GF-D8 (cell line): ENCODE measurements at regions not wholly inside any gene's neighbourhood (a gene's known extent, or its start where the extent isn't known, plus 50 kb on each side); places are given as distances from the start of the nearest gene placed in this dataset.

Experiments used
- DNase-seq: peaks from one replicate; lab custom pipeline; 2025; lab: John Stamatoyannopoulos, UW

DNA sequence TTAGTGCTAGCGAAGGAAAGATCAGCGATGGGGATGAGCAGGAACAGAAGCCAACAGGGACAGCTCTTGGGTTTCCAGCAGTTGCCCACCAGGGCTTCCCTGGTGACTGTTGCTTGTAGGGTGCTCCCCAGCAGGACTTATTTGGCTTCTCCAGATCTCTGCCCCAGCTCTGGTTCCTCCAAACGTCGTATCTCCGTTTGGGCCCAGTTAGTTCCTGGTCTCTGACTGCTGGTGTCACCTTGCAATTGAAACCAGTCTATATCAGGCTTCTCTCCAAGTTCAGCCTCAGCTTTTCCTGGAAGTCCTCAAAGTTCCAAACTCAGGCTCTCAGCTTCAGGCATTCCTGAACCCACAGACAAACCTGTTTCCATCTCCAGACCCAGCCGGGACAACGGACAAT lies 70.8 kb upstream of the NXT1 start:
- DNase-seq, result no peak

DNA sequence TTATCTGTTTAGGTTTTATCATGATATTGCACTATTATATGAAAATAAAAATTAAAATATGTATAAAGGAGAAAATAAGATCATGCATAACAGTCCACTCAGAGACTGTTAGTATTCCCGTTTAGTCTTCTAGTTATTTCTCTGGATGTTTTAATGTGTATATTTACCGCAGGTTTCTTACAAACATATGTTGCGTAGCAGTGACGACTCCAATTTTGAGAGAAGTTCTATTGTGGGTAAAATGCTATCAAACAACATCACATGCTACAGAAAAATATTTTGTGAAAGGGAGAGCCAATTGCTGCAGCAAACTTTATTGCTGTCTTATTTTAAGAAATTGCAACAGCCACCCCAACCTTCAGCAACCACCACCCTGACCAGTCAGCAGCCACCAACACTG lies 72.4 kb upstream of the NXT1 start:
- DNase-seq, result no peak

DNA sequence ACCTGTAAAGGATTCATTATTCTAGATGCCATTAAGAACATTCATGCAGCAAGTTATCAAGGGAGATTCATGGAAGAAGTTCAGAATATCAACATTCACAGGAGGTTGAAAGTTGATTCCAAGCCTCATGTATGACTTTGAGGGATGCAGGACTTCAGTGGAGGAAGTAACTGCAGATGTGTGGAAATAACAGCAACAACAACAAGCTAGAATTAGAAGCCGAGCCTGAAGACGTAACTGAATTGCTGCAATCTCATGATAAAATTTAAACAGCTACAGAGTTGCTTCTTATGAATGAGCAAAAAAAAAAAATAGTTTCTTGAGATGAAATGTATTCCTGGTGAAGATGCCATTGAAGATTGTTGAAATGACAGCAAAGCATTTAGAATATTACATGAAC lies 73.3 kb upstream of the NXT1 start:
- DNase-seq, result no peak

DNA sequence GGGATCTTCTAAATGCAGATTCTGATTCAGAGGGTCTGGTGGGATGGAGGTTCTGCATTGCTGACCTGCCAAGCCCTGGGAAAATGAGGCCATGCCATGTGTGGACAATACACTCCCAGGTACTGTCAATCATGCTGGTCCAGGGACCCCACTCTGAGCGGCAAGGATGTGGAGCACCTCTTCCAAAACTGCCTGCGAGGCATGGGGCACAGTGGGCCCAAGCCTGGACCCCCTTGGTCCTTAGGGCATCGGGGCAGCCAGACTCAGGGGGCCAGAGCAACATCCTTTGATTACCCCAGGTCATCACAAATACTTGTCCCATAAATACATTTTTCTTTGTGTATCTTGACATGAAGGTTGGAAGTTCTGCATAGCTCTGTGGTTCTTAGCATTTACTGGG lies 76.8 kb upstream of the NXT1 start:
- DNase-seq, result no peak

DNA sequence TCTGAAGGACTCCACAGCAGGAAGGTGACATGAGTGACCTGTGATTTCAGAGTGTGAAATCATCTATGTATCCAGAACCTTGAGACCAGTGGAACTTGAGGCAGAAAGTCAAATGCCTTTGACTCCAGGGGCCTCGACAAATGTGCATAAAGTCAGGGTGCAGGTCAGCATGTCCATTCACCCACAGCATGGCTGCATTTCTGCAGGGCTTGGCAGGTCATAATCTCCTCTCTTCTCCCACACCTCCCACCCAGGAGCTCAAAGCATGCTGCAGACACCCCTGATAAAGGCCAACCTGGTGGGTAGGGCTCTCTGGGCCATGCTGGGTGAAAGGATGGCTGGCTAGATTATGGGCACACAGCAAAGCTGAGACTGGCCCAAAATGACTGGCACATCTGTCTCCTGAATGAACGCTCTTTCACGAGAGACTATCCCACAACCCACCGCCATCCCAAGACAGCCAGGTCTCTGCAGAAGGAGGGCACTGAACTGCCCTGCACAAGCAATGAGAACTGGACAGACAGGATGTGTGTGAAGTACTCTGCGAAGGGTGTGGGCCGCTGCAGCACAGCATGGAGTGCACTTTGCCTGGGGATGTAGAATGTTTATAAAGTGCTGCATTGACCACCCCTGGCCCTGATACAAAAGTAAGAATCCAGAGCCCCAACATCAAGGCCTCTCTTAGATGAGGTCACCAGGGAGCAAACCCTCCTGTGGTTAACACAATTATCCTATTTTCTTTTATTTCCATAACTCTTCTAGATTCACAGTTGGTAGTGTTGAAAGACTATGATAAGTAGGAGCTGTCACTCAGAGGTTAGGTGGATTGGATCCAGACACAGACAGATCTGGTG lies 78.2 kb upstream of the NXT1 start:
- no peak for DNase-seq

DNA sequence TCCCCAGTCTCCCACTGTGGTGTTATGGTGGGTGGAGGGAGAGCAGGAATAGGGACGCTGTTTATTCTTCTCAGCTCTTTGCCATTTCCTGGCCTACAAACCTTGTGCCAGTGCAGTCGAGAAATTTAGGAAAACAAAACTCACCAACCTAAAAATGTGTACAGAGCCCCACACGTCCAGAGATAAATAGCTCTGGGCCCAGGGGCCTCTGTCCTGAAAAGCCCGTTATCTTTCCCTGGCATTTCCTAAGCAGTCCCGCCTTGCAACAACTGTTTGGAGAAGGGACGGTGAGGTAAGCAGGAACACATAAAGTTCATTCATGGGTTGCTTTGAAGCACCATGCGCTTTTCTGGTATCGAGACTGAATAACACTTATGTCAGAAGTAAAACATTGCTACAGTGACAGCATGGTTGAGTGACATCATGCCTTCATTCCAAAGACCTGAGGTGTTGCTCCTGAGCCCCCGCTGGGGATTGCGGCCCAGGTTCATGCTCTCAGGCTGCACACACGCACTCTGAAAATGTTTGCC lies 80.1 kb upstream of the NXT1 start:
- DNase-seq, result no peak

DNA sequence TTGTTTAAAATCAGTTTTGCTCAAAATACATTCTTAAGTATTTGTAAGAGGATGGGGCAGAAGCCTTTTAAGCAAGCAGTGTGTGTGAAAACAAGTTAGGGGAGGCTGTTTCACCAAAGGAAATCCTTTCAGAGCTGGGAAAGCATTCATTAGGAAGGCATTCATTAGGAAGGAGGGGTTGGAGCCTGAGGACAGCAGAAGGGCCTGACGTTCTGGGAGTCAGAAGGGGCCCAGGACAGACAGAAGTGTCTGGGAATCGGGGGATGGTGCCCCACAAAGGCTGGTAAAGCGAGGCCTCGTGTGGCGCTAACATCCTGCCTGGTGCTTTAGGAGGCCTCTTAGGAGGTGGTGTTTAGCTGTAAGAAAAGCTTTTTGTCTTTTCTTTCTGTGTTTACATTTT lies 80.6 kb upstream of the NXT1 start:
- DNase-seq, result no peak

DNA sequence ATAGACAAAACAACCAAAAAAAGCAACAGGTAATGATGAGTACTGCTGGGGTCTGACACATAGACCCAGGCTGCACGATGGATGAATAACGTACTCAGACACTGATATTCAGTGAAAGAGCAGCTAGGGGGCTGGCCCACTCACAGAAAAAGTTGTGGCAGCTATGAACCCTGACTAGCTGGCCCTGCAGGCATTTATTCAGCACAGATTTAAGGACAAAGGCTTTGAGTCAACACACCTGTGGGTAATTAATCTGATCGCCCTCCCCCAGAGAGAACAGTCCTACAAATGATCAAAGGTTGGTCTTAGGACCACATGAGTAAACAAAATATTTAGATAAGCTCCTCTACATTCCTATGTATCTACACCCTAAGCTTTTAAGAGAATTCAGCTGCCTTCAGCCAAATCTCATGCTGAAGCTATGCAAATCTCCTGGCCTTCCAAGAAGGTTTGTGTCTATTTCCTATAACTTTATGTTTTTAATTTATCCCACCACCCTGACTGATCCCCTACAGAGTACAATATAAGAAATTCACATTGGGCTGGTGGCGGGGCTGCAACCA lies 81.7 kb upstream of the NXT1 start:
- DNase-seq, result no peak

DNA sequence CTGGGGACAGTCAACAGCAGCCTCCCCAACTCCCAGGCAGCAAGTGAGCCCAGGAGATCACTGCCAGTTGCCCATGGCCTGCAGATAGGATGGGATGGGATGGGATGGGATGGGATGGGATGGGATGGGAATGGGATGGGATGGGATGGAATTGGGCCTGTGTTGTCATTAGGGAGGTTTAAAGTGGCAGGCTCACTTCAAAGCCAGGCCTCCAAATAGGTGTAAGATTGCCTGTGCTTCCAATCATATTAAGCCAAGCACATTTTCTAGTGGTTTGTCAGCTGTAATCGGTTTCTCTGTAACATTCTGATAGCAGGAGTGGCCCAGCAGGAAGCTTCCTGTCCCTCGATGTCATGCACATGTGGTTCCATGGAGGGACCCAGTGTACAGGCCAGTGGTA lies 82.7 kb upstream of the NXT1 start:
- no peak for DNase-seq

DNA sequence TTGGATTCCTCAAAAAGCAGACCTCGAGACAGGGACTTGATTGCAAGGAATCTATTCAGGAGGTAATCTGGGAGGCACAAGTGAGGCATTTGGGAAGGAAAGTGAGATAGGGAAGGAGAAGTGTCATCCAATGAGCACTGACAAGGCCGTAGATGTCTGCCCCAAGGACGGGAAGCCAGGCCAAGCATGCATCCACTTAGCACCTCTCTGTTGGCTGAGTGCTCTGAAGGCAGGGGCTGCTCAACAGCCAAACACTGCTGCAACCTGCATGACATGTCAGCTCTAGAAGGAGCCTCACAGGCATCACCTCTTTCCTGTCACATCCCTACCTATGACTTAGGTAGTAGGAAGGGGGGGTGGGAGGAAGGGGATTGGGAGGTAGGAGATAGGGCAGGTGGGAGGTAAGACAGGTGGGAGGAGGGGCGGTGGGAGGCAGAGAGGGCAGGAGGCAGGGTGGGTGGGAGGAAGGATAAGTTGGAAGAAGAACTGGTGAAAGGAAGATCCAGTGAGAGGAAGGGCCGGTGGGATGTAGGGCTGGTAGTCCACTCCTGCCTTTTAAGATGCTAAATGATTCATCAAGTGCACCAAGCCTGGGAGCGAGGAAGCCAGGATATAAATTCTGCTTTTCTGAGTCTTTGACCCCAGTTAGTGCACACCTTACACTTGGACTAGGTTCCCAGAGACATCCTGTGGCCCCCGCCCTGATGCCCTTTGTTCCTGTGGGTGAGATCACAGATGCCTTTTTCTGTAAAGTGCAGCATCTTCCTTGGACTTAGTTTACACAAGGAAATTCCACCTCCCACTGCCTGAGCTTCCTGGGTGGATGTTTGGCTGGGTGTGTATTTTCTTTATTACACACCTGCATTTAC lies 83.8 kb upstream of the NXT1 start:
- no peak for DNase-seq

DNA sequence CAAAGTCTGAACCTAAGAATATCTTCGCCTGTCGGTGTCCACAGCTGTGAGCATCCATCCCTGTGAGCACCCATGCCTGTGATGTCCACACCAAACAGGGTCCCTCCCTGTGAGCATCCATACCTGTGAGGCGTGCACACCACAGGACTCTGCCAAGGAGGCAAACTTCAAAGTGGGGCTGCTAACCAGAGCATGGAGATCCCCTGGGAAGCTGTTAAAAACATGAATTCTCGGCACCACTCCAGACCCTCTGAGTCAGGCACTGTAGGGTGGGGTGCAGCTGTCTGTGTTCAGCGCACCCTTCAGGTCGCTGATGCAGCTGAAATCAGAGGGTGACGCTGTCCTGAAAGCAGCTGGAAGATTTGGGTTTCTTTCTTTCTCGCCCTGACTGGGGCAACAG lies 85.4 kb upstream of the NXT1 start:
- DNase-seq, result no peak

DNA sequence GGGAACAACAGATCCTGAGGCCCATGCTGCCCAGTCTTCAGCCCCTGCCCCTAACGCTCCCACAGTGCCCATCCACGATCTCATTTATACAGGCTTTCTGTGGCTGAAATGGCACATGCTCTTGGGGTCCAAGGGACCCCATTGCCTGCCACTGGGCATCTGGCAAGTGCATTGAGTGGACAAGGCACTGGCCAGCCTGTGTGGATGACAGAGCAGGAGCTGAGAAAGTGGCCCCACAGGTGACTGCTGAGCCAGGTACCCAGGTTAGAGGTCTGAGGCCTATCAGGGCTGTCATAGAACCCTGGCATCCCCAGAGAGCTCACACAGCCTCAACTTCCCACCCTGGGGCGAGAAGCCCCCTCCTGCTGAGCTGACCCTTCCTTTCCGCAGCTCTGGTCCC lies 86.0 kb upstream of the NXT1 start:
- no peak for DNase-seq

DNA sequence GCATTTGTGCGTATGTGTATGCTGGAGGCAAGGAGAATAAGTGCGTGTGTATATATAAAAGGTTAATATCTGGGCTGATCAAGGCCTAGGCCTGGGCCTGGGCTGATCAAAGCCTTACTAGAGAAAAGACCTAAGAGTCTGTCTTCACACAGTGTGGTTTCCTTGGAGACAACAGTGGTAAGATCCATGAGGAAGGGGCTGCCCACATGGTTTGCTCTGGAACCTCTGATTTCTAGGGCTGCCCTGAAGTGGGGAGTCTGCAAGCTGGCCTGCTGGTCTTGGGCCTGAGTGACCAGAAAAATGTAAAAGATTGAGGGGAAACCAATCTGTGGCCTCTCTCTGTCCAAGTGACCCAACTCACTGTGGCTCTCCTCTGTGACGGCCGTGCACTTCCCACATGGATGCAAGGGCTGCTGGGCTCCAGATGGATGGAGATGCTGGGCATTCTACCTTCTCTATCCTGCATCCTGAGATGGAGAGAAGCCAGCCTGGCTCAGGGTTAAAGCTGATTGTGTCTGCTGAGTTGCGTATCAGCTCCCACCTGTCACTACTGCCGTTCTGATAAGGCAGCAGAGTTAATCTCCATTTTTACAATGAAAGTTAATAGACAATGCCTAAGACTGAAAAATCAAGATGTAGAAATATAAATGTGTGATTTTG lies 90.3 kb upstream of the NXT1 start:
- no peak for DNase-seq

DNA sequence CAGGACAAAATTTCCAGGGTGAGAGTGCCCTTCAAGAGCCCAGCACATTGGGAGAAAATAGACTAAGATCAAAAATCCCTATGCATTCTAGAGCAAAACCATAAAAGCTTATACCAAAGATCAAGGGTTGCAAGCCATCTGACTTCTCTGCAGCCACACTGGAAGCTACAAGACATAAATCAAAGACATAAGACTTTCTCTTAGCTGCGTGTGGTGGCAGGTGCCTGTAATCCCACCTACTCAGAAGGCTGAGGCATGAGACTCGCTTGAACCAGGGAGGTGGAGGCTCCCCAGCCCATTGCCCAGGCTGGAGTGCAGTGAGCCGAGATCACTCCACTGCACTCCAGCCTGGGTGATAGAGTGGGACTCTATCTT lies 91.9 kb upstream of the NXT1 start:
- DNase-seq, result no peak

DNA sequence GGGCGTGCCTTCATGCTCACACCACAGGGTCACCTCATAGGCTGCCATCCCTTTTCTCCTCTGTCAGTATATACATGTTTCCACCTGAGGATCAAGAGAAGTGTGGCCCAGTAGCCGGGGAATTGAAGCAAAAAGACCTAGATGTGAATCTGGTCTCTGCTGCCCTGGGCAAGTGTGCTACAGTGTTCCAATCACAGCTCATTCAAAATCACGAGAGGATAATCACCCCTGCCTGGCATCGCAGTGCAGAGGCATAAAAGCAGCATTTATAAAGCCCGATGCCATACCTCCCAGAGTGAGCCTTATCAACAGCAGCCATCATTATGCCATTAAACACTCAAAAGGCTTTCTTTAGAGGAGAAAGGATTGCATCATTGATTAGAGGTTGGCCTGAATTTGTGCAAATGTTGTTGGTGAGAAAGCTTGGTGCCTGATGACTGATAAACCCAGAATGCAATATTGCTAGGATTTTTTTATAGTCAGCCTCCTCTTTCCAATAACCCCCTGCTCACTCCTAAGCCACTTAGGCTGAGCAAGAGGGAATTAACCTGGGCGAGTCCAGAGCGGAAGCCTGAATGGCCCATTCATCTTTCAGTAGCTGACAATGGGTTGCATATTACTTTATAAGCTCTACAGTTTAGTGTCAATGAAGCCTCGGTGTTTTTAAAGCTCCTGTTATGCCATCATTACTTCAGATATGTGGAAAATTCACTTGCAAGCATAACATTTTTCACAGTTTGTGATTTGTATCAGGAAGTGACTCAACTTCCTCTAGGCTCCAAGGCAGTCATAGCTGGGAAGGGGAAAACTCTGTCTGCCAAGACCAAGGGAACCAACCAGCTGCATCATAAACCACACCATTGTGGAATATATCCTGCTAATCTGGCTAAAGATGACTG lies 92.5 kb upstream of the NXT1 start:
- DNase-seq, result peak; percentile 70

DNA sequence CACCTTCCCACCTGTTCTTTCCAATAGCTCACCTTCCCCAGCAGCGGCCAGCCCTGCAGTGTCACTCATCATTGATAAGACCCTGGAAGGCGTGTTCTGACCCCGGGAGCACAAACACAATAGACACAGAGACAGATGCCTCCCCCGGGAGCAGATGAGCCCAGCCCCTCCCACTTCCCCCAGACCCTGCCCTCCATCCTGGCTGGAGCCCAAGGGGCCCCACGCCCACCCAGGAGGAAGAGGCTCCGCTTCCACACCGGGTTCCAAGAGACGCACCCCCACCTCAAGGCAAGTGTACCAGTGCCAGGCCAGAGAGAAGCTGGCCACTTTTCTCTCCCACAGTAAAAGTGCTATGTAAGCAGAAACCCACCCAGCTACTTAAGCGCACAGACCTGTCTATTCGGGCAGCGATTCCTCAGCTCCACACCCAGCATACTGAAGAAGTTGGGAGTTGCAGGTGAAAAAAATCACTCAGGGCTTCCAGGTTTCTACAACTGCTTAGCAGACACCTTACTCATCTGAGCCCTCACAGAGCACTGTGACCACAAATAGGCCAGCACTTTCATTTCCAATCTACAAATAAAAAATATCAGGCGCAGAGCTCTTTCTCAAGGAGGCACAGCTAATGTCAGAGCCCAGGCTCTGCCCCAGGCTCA lies 93.4 kb upstream of the NXT1 start:
- DNase-seq, result no peak

DNA sequence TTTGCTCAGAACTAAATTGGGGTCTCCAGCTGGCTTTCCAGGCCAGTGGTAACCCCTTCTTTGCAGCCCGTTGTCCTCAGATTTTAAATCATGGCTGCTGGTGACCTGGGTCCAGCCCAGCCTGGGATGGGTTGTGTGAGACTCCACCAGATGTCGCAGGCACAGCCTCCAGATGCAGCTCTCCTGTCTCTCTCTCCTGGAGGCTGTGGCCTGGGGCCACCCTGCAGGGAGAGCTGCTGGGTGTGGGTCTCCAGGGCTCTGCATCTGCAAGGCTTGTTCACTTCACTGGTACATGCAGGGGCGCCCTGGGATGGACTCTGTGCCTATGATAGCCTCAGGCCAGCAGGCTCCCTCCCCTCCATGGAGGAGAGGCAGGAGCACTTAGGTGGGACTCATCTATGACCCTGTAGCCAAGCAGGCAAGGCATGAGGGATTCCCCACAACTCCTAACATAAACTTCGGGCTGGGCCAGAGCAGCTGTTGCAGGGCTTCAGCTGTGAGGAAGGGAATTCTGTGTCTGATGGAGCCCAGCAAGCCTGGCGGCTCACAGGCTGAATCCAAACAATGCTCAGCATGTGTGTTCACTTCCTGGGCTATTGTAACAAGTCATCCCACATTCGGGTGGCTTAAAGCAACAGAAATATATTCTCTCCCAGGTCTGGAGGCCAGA lies 94.7 kb upstream of the NXT1 start:
- DNase-seq, result no peak

DNA sequence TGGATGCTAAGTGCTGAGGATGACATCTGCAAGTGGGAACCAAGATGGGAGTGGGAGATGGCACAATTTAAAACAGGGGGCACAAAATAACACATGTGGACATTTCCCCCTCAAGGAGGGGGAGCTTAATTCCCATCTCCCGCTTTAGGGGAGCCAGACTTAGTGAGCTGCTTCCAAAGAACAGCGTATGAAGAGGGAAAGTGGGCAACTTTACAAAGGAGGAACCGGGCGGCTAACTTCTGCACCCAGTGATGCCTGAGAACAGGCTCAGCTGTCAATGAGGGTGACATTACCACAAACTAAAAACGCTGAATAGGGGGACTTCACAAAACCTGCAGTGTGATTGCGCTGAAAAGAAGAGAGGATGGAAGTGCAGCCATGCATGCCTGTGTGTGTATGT lies 95.5 kb upstream of the NXT1 start:
- DNase-seq, result no peak

DNA sequence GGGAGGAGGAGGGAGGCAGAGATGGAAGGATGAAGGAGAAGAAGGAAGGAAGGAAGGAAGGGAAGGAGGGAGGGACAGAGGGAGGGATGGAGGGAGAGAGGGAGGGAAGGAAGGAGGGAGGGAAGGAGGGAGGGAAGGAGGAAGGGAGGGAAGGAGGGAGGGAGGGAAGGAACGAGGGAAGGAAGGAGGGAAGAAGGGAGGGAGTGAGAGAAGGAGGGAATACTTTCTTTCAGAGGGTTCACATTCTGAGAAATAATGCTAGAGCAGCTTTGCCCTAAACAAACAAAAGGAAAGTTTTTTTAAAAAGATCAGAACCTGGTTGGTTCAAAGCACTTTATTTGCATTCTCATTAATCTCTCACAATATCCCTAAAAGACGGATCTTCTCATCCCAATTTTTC lies 96.1 kb upstream of the NXT1 start:
- no peak for DNase-seq

DNA sequence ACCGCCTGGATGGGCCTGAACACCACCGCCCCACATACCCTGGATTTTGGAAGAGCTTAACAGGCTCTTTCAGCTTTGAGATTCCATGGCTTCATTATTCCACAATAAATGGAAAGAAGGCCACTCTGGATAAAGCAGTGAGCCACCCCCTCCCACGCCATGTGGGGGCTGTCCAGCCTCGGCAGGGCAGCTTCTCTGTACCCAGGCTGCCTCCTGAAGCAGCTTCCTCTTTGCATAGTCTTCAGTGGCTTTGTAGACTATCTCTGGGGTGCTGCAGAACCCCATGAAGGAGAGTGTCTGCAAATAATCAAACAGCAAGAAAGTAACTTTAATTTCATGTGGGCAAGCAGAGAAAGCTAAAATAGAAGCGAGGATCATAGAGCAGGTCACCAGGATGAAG lies 96.6 kb upstream of the NXT1 start:
- DNase-seq, result no peak
